H1 (cell line): ENCODE measurements at regions not wholly inside any gene's neighbourhood (a gene's known extent, or its start where the extent isn't known, plus 50 kb on each side); places are given as distances from the start of the nearest gene placed in this dataset.

Experiments
- CTCF ChIA-PET: fragments of 300-600 bp; sonication (Branson Sonifier 250); formaldehyde crosslinking; loops from one replicate; lab custom pipeline; 2021; ENCODE audit not compliant: partially characterized antibody; lab: Charles Lee
- POLR2A ChIA-PET: fragments of 300-600 bp; sonication (Branson Sonifier 250); formaldehyde crosslinking; loops from one replicate; lab custom pipeline; 2021; ENCODE audit warnings: inconsistent platforms; ENCODE audit not compliant: partially characterized antibody; lab: Charles Lee
- DNase-seq, 2 experiments: peaks; one replicate each; pipeline versions ENCODE4 v3.0.0 to v3.0.0-alpha.2; 2010 to 2022; ENCODE audit warnings: low spot score in 2 of 2, low read depth in 1 of 2, mixed read lengths in 1 of 2
- FAIRE-seq: peaks from 2 replicates; lab custom pipeline; 2011; peaks lifted over from hg19 to GRCh38; lab: Jason Lieb, UNC
- H2AFZ ChIP-seq: 2 replicates; pipeline ENCODE4 v1.8.1; 2012; ENCODE audit warnings: low read length, inconsistent platforms
- H2AK5ac ChIP-seq: 2 replicates; pipeline ENCODE4 v1.6.1; 2013; ENCODE audit warnings: low read depth, low read length
- H2BK120ac ChIP-seq: replicated peaks from 2 replicates; pipeline ENCODE3; 2013; ENCODE audit warnings: low read depth, low read length, inconsistent platforms
- H2BK12ac ChIP-seq: 2 replicates; pipeline ENCODE4 v1.6.1; 2013; ENCODE audit warnings: low read depth, low read length
- H2BK15ac ChIP-seq: 2 replicates; pipeline ENCODE4 v1.6.1; 2013; ENCODE audit warnings: low read length
- H2BK20ac ChIP-seq: 2 replicates; pipeline ENCODE4 v1.6.1; 2013; ENCODE audit warnings: low read length
- H2BK5ac ChIP-seq: 2 replicates; pipeline ENCODE4 v1.6.1; 2013; ENCODE audit warnings: low read depth, low read length
- H3K14ac ChIP-seq: 2 replicates; pipeline ENCODE4 v1.6.1; 2013; ENCODE audit warnings: inconsistent platforms; ENCODE audit not compliant: insufficient read length
- H3K18ac ChIP-seq: 2 replicates; pipeline ENCODE4 v1.6.1; 2013; ENCODE audit warnings: low read length; ENCODE audit errors: extremely low read depth
- H3K23ac ChIP-seq: 2 replicates; pipeline ENCODE4 v1.6.1; 2013; ENCODE audit warnings: inconsistent platforms; ENCODE audit not compliant: insufficient read length
- H3K23me2 ChIP-seq: 2 replicates; pipeline ENCODE4 v1.6.1; 2013; ENCODE audit warnings: low read depth, low read length
- H3K27ac ChIP-seq: 2 replicates; pipeline ENCODE4 v1.6.1; 2011; ENCODE audit warnings: low read depth, low read length, inconsistent platforms
- H3K27me3 ChIP-seq, 4 experiments: replicated peaks in 1 of 4; 1 replicate in 1 of 4; 2 replicates in 3 of 4; pipeline versions ENCODE4 v1.6.1 to v1.8.1; 2011 to 2013; ENCODE audit warnings: low read length in 3 of 4, mild to moderate bottlenecking in 3 of 4, inconsistent platforms in 2 of 4, mixed read lengths in 2 of 4, moderate library complexity in 1 of 4; ENCODE audit not compliant: control insufficient read depth in 3 of 4, insufficient read depth in 3 of 4; ENCODE audit errors: extremely low read depth in 1 of 4
- H3K36me3 ChIP-seq, 4 experiments: 2 replicates each; pipeline versions ENCODE4 v1.6.1 to v1.8.1; 2011 to 2013; ENCODE audit warnings: mild to moderate bottlenecking in 4 of 4, low read length in 3 of 4, moderate library complexity in 2 of 4, control low read depth in 1 of 4, inconsistent platforms in 1 of 4; ENCODE audit not compliant: insufficient read depth in 4 of 4, control insufficient read depth in 2 of 4
- H3K4ac ChIP-seq: replicated peaks from 2 replicates; pipeline ENCODE3; 2013; ENCODE audit warnings: low read length, low read depth, mixed read lengths, inconsistent platforms; ENCODE audit not compliant: insufficient read length
- H3K4me1 ChIP-seq, 4 experiments: replicated peaks in 1 of 4; 1 replicate in 1 of 4; 2 replicates in 3 of 4; pipeline versions ENCODE4 v1.6.1 to v1.8.1; 2011 to 2013; ENCODE audit warnings: low read length in 3 of 4, inconsistent platforms in 2 of 4, mixed read lengths in 1 of 4; ENCODE audit not compliant: insufficient read depth in 4 of 4, control insufficient read depth in 3 of 4
- H3K4me2 ChIP-seq, 2 experiments: 2 replicates each; pipeline versions ENCODE4 v1.6.1 to v1.8.1; 2011 to 2013; ENCODE audit warnings: low read depth in 2 of 2, low read length in 2 of 2, control low read depth in 1 of 2, inconsistent platforms in 1 of 2, mild to moderate bottlenecking in 1 of 2; ENCODE audit not compliant: insufficient read depth in 1 of 2
- H3K4me3 ChIP-seq, 4 experiments: fragments of 200-600, 300-600 bp in 1 of 4; sonication (generic), shearing (Covaris generic), sonication (Bioruptor Twin) in 1 of 4; 2 replicates each; pipeline versions ENCODE4 v1.5.1 to v1.8.1; 2011 to 2016; ENCODE audit warnings: low read length in 4 of 4, low read depth in 3 of 4, control low read depth in 2 of 4, inconsistent platforms in 2 of 4, mild to moderate bottlenecking in 2 of 4, mixed read lengths in 1 of 4, moderate library complexity in 1 of 4; ENCODE audit not compliant: insufficient read depth in 2 of 4; ENCODE audit errors: extremely low read depth in 1 of 4
- H3K56ac ChIP-seq: replicated peaks from 2 replicates; pipeline ENCODE3; 2013; ENCODE audit warnings: low read depth, mild to moderate bottlenecking, mixed read lengths, low read length, inconsistent platforms; ENCODE audit not compliant: insufficient read length
- H3K79me1 ChIP-seq: 2 replicates; pipeline ENCODE4 v1.6.1; 2013; ENCODE audit warnings: low read depth, low read length, control low read depth
- H3K79me2 ChIP-seq, 2 experiments: 2 replicates each; pipeline versions ENCODE4 v1.6.1 to v1.8.1; 2012 to 2013; ENCODE audit warnings: low read length in 2 of 2, mild to moderate bottlenecking in 2 of 2, inconsistent platforms in 1 of 2; ENCODE audit not compliant: insufficient read depth in 2 of 2, control insufficient read depth in 1 of 2
- H3K9ac ChIP-seq, 4 experiments: replicated peaks in 1 of 4; 1 replicate in 1 of 4; 2 replicates in 3 of 4; pipeline versions ENCODE4 v1.6.1 to v1.8.1; 2011 to 2013; ENCODE audit warnings: low read depth in 3 of 4, low read length in 3 of 4, control low read depth in 2 of 4, mild to moderate bottlenecking in 2 of 4, moderate library complexity in 2 of 4, inconsistent platforms in 1 of 4; ENCODE audit errors: extremely low read depth in 1 of 4
- H3K9me3 ChIP-seq, 2 experiments: 2 replicates each; pipeline versions ENCODE4 v1.6.1 to v1.8.1; 2012 to 2013; ENCODE audit warnings: mild to moderate bottlenecking in 2 of 2, moderate library complexity in 2 of 2, control low read depth in 1 of 2, inconsistent platforms in 1 of 2, low read depth in 1 of 2, low read length in 1 of 2, mixed read lengths in 1 of 2; ENCODE audit not compliant: insufficient read depth in 2 of 2
- H4K20me1 ChIP-seq, 2 experiments: replicated peaks in 1 of 2; 2 replicates each; pipeline versions ENCODE3 to v1.8.1; 2011 to 2013; ENCODE audit warnings: inconsistent platforms in 2 of 2, low read length in 2 of 2, mild to moderate bottlenecking in 1 of 2; ENCODE audit not compliant: insufficient read depth in 2 of 2, control insufficient read depth in 1 of 2
- H4K5ac ChIP-seq: 2 replicates; pipeline ENCODE4 v1.6.1; 2013; ENCODE audit warnings: low read length, low read depth, mixed read lengths, inconsistent platforms; ENCODE audit not compliant: insufficient read length
- H4K8ac ChIP-seq: 2 replicates; pipeline ENCODE4 v1.8.0; 2013; ENCODE audit warnings: mild to moderate bottlenecking, moderate library complexity, low read length, inconsistent platforms; ENCODE audit not compliant: insufficient read depth; ENCODE audit errors: extremely low read depth
- H4K91ac ChIP-seq: replicated peaks from 2 replicates; pipeline ENCODE3; 2013; ENCODE audit warnings: low read length, mixed read lengths, inconsistent platforms; ENCODE audit not compliant: insufficient read length
- CHD1 ChIP-seq: IDR thresholded peaks from 2 replicates; pipeline ENCODE4 v1.6.1; 2012; ENCODE audit warnings: low read depth, low read length, improper control_type of control experiment
- EP300 ChIP-seq, 2 experiments: IDR thresholded peaks; 1 replicate in 1 of 2; 2 replicates in 1 of 2; pipeline ENCODE4 v1.6.1; 2011 to 2012; ENCODE audit warnings: low read depth in 2 of 2, low read length in 2 of 2, mild to moderate bottlenecking in 2 of 2, borderline replicate concordance in 1 of 2, inconsistent platforms in 1 of 2, moderate library complexity in 1 of 2
- RFX5 ChIP-seq: IDR thresholded peaks from 2 replicates; pipeline ENCODE4 v1.6.1; 2011; ENCODE audit warnings: low read depth, low read length, improper control_type of control experiment, borderline replicate concordance
- RNF2 ChIP-seq: fragments of 200-900, 300-1000 bp; sonication (generic); IDR thresholded peaks from 2 replicates; pipeline ENCODE4 v1.7.1; 2016; ENCODE audit warnings: borderline replicate concordance, low read depth, mild to moderate bottlenecking, antibody characterized with exemption, low read length; ENCODE audit not compliant: poor library complexity, severe bottlenecking; ENCODE audit errors: missing control alignments
- RXRA ChIP-seq: IDR thresholded peaks from 2 replicates; pipeline ENCODE4 v1.6.1; 2011; ENCODE audit warnings: low read depth, mild to moderate bottlenecking, low read length, moderate library complexity; ENCODE audit not compliant: insufficient read depth
- SAP30 ChIP-seq: fragments of 300-600 bp; sonication (generic); IDR thresholded peaks from 2 replicates; pipeline ENCODE4 v1.7.1; 2012; ENCODE audit warnings: low read length, moderate library complexity, mild to moderate bottlenecking, inconsistent platforms; ENCODE audit not compliant: insufficient read depth, insufficient replicate concordance
- SP1 ChIP-seq: IDR thresholded peaks from 2 replicates; pipeline ENCODE4 v1.6.1; 2011; ENCODE audit warnings: low read depth, low read length
- SUZ12 ChIP-seq: fragments of 200-600 bp; sonication (generic); IDR thresholded peaks from 2 replicates; pipeline ENCODE4 v1.6.1; 2012; ENCODE audit warnings: mild to moderate bottlenecking, inconsistent platforms, low read length, moderate library complexity, mixed read lengths
- TBP ChIP-seq: IDR thresholded peaks from 2 replicates; pipeline ENCODE4 v1.6.1; 2011; ENCODE audit warnings: low read depth, low read length, improper control_type of control experiment
- ZNF274 ChIP-seq: IDR thresholded peaks from 2 replicates; pipeline ENCODE4 v1.7.0; 2012; ENCODE audit warnings: low read length, borderline replicate concordance; ENCODE audit errors: extremely low read depth
- WGBS, 2 experiments: shearing (Covaris generic) in 1 of 2; methylation state at CpG; one replicate each; pipeline versions ENCODE4 v1.1.6 to v1.1.7; 2013 to 2015; ENCODE audit warnings: low lambda C conversion rate in 2 of 2, mixed read lengths in 2 of 2, inconsistent platforms in 1 of 2, low coverage in 1 of 2, missing lambda C conversion rate in 1 of 2; ENCODE audit not compliant: insufficient replicate concordance in 2 of 2, insufficient coverage in 1 of 2, insufficient read length in 1 of 2; ENCODE audit errors: extremely low coverage in 1 of 2, missing lambda C conversion rate in 1 of 2; 5-methylcytosine and 5-hydroxymethylcytosine counted together
- TF ChIP-seq, protein P1 (sequence below): IDR thresholded peaks from 2 replicates; pipeline ENCODE4 v1.6.1; 2012; ENCODE audit warnings: inconsistent platforms

DNA sequence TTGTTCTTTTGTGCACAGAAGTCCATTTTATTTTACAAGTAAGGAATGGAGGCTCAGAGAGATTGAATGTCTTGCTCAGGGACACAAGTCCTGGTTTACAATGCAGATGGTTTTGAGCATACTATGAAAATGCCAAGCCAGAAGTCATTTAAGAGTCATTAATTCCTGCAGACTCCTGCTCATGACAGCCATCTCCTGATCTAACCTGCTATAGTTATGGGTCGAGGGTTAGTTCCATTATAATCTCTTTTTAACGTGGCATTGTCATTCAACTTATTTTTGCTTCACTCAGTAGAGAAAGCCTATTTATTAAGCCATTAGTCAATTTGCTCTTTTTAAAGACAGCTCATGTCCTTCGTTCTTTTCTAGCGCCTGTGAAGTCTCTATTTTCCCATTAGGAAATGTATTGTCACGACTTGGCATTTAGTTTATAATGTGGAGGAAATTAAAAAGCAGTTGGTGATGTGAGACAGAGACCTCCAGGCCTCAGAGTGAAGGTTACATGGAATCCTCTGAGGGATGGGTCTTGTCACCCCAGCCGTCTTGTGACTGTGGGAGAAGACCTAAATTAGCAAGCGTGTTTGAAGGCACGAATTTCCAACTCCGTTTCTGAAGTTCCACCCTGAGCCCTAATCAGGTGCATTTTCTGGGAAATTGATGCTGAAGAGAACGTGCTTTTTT is 84.1 kb downstream of the ACTBL2 start:
- Histone ChIP-seq H2BK120ac (no peak overlapping the region), H2BK15ac (no peak overlapping the region), H3K23me2 (no peaks in the 10 kb centered on the region), H3K4me1 (no peaks in the 10 kb centered on the region), H3K27ac (no peak overlapping the region), H3K56ac (no peak overlapping the region), H3K36me3 (no peaks in the 10 kb centered on the region), H3K4me3 (no peak overlapping the region), H3K23ac (no peak overlapping the region), H4K8ac (no peak overlapping the region), H4K91ac (no peak overlapping the region), H2BK20ac (no peak overlapping the region), H4K20me1 (no peaks in the 10 kb centered on the region), H2BK12ac (no peak overlapping the region), H3K14ac (no peak overlapping the region), H3K27me3 (no peaks in the 10 kb centered on the region), H3K18ac (no peak overlapping the region), H2BK5ac (no peak overlapping the region), H3K9ac (no peak overlapping the region), H3K4me2 (no peak overlapping the region), H3K79me1 (no peaks in the 10 kb centered on the region), H4K5ac (no peak overlapping the region), H3K9me3 (no peaks in the 10 kb centered on the region), H2AK5ac (no peak overlapping the region), H3K79me2 (no peaks in the 10 kb centered on the region), H2AFZ (no peak overlapping the region), H3K4ac (no peak overlapping the region)
- FAIRE-seq: no peak
- TF ChIP-seq SUZ12 (no peak), SP1 (no peak), ZNF274 (no peak), TBP (no peak), CHD1 (no peak), SAP30 (no peak), RNF2 (no peak), EP300 (IDR thresholded peaks at IDR 0.05; ENCODE audit: borderline replicate concordance in 1 of 2, low read depth in 2 of 2, low read length in 2 of 2) (no peak), RXRA (no peak), RFX5 (no peak)
- TF ChIP-seq, protein P1, sequence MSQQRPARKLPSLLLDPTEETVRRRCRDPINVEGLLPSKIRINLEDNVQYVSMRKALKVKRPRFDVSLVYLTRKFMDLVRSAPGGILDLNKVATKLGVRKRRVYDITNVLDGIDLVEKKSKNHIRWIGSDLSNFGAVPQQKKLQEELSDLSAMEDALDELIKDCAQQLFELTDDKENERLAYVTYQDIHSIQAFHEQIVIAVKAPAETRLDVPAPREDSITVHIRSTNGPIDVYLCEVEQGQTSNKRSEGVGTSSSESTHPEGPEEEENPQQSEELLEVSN: no peak
- DNase-seq: no peak
- ChIA-PET CTCF (no interaction called here), POLR2A (interaction anchor here (1.0 kb wide), 1 partner anchor 488 kb away, joined by 3 read pairs; no protein-coding TSS in a partner anchor)
- WGBS, 2 experiments: 85% methylated on average over 10 of the region's 10 CpGs; no CpG with 5 or more reads in 1 of the 2 experiments
